Transverse colon (tissue), 4 donors: ENCODE measurements at regions not wholly inside any gene's neighbourhood (a gene's known extent, or its start where the extent isn't known, plus 50 kb on each side); places are given as distances from the start of the nearest gene placed in this dataset.

Experiments
- EP300 ChIP-seq: sonication (generic); formaldehyde crosslinking; IDR thresholded peaks from one replicate; pipeline ENCODE4 v1.6.1; 2017; ENCODE audit warnings: antibody characterized with exemption, low read depth
- POLR2A ChIP-seq: fragments of 450-650 bp; IDR thresholded peaks from one replicate; pipeline ENCODE4 v1.6.1; 2016; ENCODE audit warnings: antibody characterized with exemption, mild to moderate bottlenecking, moderate library complexity
- POLR2AphosphoS5 ChIP-seq, 3 donors: sonication (generic); formaldehyde crosslinking; IDR thresholded peaks; one replicate each; pipeline ENCODE4 v1.6.1; 2016; ENCODE audit warnings: antibody characterized with exemption in 3 of 3
- TF ChIP-seq, protein P1 (sequence below), 5 experiments: fragments of 200-600 bp in 3 of 5; fragments of 450-650 bp in 2 of 5; sonication (generic) in 3 of 5; IDR thresholded peaks; 1 replicate in 2 of 5; 2 replicates in 3 of 5; pipeline ENCODE4 v1.5.1; 2016 to 2017; ENCODE audit warnings: antibody characterized with exemption in 5 of 5, inconsistent platforms in 3 of 5, mild to moderate bottlenecking in 2 of 5, moderate library complexity in 1 of 5

DNA sequence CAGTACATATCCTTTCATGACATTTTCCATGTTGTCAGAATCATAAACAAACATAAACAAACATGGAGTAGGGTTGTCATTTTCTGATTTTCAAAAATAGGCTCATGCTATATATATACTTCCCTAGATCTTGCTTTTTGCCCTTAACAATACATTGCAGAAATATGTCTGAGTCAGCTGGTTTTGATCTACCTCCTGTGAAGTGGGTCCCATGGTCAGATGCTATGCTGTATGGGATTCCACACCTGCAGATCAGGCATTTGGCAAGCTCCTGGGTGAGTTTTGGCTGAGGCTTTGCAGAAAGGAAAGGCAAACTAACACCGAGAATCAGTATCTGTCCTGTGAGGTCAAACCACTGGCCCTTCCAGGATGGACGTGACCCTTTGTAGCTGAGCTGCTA is 183.0 kb upstream of the ARID2 start:
- TF ChIP-seq EP300 (no peak), POLR2AphosphoS5 (IDR thresholded peaks at IDR 0.05) (no peak), POLR2A (no peak)
- TF ChIP-seq, protein P1, sequence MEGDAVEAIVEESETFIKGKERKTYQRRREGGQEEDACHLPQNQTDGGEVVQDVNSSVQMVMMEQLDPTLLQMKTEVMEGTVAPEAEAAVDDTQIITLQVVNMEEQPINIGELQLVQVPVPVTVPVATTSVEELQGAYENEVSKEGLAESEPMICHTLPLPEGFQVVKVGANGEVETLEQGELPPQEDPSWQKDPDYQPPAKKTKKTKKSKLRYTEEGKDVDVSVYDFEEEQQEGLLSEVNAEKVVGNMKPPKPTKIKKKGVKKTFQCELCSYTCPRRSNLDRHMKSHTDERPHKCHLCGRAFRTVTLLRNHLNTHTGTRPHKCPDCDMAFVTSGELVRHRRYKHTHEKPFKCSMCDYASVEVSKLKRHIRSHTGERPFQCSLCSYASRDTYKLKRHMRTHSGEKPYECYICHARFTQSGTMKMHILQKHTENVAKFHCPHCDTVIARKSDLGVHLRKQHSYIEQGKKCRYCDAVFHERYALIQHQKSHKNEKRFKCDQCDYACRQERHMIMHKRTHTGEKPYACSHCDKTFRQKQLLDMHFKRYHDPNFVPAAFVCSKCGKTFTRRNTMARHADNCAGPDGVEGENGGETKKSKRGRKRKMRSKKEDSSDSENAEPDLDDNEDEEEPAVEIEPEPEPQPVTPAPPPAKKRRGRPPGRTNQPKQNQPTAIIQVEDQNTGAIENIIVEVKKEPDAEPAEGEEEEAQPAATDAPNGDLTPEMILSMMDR (IDR thresholded peaks at IDR 0.05), result no peak
